Activated CD8-positive, alpha-beta memory T cell treated with anti-CD3 and anti-CD28 coated beads for 36 hours (primary cell): ENCODE measurements at regions not wholly inside any gene's neighbourhood (a gene's known extent, or its start where the extent isn't known, plus 50 kb on each side); places are given as distances from the start of the nearest gene placed in this dataset.
"Not testable (repeated sequence)": the region's sequence is repeated elsewhere in the genome, so short reads cannot be mapped to it uniquely, and the experiment has no call there.

ENCODE experiments used
- CTCF ChIA-PET: fragments of 350-600 bp; sonication (Branson Sonifier 250); formaldehyde crosslinking; loops from one replicate; lab custom pipeline; 2021; ENCODE audit warnings: antibody characterized with exemption; lab: Charles Lee
- POLR2A ChIA-PET: fragments of 350-600 bp; sonication (Branson Sonifier 250); formaldehyde crosslinking; loops from one replicate; lab custom pipeline; 2021; ENCODE audit warnings: antibody characterized with exemption; lab: Charles Lee

GRCh38 chr13:61246351-61246750, 169.3 kb downstream of the PCDH20 start:
- POLR2A ChIA-PET, result no interaction called here
- CTCF ChIA-PET, result no interaction called here

GRCh38 chr13:61215601-61216000, 200.0 kb downstream of the PCDH20 start:
- POLR2A ChIA-PET, result no interaction called here
- CTCF ChIA-PET, result no interaction called here

GRCh38 chr13:61215116-61215515, 200.5 kb downstream of the PCDH20 start:
- CTCF ChIA-PET, result no interaction called here
- POLR2A ChIA-PET, result no interaction called here

- POLR2A ChIA-PET, result no interaction called here
Observed at GRCh38 chr13:61214551-61214950, 201.1 kb downstream of the PCDH20 start.

GRCh38 chr13:61205898-61206297, 209.8 kb downstream of the PCDH20 start:
- POLR2A ChIA-PET, CTCF ChIA-PET: not testable (repeated sequence)

More at GRCh38 chr13:61214551-61214950, 201.1 kb downstream of the PCDH20 start:
- CTCF ChIA-PET, result no interaction called here

GRCh38 chr13:61204025-61204424, 211.6 kb downstream of the PCDH20 start:
- ChIA-PET CTCF (no interaction called here), POLR2A (no interaction called here)

- ChIA-PET CTCF (no interaction called here), POLR2A (no interaction called here)
Observed at GRCh38 chr13:61202042-61202441, 213.6 kb downstream of the PCDH20 start.

- POLR2A ChIA-PET, result no interaction called here
Observed at GRCh38 chr13:61192826-61193225, 222.8 kb downstream of the PCDH20 start.

GRCh38 chr13:61188057-61188456, 227.6 kb downstream of the PCDH20 start:
- ChIA-PET CTCF (no interaction called here), POLR2A (no interaction called here)

More at GRCh38 chr13:61192826-61193225, 222.8 kb downstream of the PCDH20 start:
- CTCF ChIA-PET, result no interaction called here

- POLR2A ChIA-PET, result no interaction called here
- CTCF ChIA-PET, result no interaction called here
Observed at GRCh38 chr13:61187471-61187870, 228.2 kb downstream of the PCDH20 start.

- CTCF ChIA-PET, result no interaction called here
- POLR2A ChIA-PET, result no interaction called here
Observed at GRCh38 chr13:61183670-61184069, 232.0 kb downstream of the PCDH20 start.

GRCh38 chr13:61180234-61180633, 235.4 kb downstream of the PCDH20 start:
- POLR2A ChIA-PET, result no interaction called here
- CTCF ChIA-PET, result no interaction called here

- ChIA-PET POLR2A (no interaction called here), CTCF (no interaction called here)
Observed at GRCh38 chr13:61179741-61180140, 235.9 kb downstream of the PCDH20 start.

- POLR2A ChIA-PET, result no interaction called here
- CTCF ChIA-PET, result no interaction called here
Observed at GRCh38 chr13:61170856-61171255, 244.8 kb downstream of the PCDH20 start.

- ChIA-PET POLR2A (no interaction called here), CTCF (no interaction called here)
Observed at GRCh38 chr13:61162636-61163035, 253.0 kb downstream of the PCDH20 start.

- ChIA-PET POLR2A (no interaction called here), CTCF (no interaction called here)
Observed at GRCh38 chr13:61162106-61162505, 253.5 kb downstream of the PCDH20 start.

GRCh38 chr13:61156753-61157152, 258.9 kb downstream of the PCDH20 start:
- CTCF ChIA-PET, result no interaction called here
- POLR2A ChIA-PET, result no interaction called here

GRCh38 chr13:61151062-61151461, 264.6 kb downstream of the PCDH20 start:
- POLR2A ChIA-PET, result no interaction called here
- CTCF ChIA-PET, result no interaction called here

GRCh38 chr13:61149331-61149730, 266.3 kb downstream of the PCDH20 start:
- CTCF ChIA-PET, result no interaction called here
- POLR2A ChIA-PET, result no interaction called here

- POLR2A ChIA-PET, result no interaction called here
Observed at GRCh38 chr13:61148691-61149315, 266.8 kb downstream of the PCDH20 start.

GRCh38 chr13:61148211-61148610, 267.4 kb downstream of the PCDH20 start:
- CTCF ChIA-PET, result no interaction called here

More at GRCh38 chr13:61148691-61149315, 266.8 kb downstream of the PCDH20 start:
- CTCF ChIA-PET, result no interaction called here

GRCh38 chr13:61146571-61146970, 269.1 kb downstream of the PCDH20 start:
- ChIA-PET POLR2A (no interaction called here), CTCF (no interaction called here)

More at GRCh38 chr13:61148211-61148610, 267.4 kb downstream of the PCDH20 start:
- POLR2A ChIA-PET, result no interaction called here
